Esophagus (tissue), 2 donors: ENCODE measurements at regions not wholly inside any gene's neighbourhood (a gene's known extent, or its start where the extent isn't known, plus 50 kb on each side); places are given as distances from the start of the nearest gene placed in this dataset.
"Not testable (repeated sequence)": the region's sequence is repeated elsewhere in the genome, so short reads cannot be mapped to it uniquely, and the experiment has no call there.

Source experiments
- H3K27ac ChIP-seq, 2 donors: one replicate each; pipeline ENCODE4 v1.5.1; 2013; ENCODE audit warnings: low read depth in 2 of 2, mild to moderate bottlenecking in 2 of 2, inconsistent platforms in 1 of 2, low read length in 1 of 2, moderate library complexity in 1 of 2
- H3K27me3 ChIP-seq, 2 donors: one replicate each; pipeline ENCODE4 v1.6.1; 2013; ENCODE audit warnings: low read length in 2 of 2, control low read depth in 1 of 2, mild to moderate bottlenecking in 1 of 2; ENCODE audit not compliant: insufficient read depth in 2 of 2, control insufficient read depth in 1 of 2
- H3K36me3 ChIP-seq, 2 donors: one replicate each; pipeline ENCODE4 v1.6.1; 2013; ENCODE audit warnings: low read length in 1 of 2; ENCODE audit not compliant: control insufficient read depth in 2 of 2, insufficient read depth in 2 of 2
- H3K4me1 ChIP-seq, 2 donors: one replicate each; pipeline ENCODE4 v1.6.1; 2013; ENCODE audit warnings: low read length in 1 of 2; ENCODE audit not compliant: control insufficient read depth in 2 of 2, insufficient read depth in 2 of 2
- H3K4me3 ChIP-seq, 2 donors: one replicate each; pipeline ENCODE4 v1.5.1; 2013; ENCODE audit warnings: low read length in 2 of 2, mild to moderate bottlenecking in 2 of 2, low read depth in 1 of 2, moderate library complexity in 1 of 2
- H3K9me3 ChIP-seq, 2 donors: one replicate each; pipeline ENCODE4 v1.6.1; 2013; ENCODE audit warnings: mild to moderate bottlenecking in 2 of 2, low read depth in 1 of 2, low read length in 1 of 2, moderate library complexity in 1 of 2; ENCODE audit not compliant: control insufficient read depth in 2 of 2, insufficient read depth in 1 of 2
- WGBS, 2 donors: extraction: QIAGEN DNeasy Blood & Tissue Kit; methylation state at CpG; one replicate each; pipeline ENCODE4 v1.1.7; 2013; 5-methylcytosine and 5-hydroxymethylcytosine counted together
- donor health status: healthy with polysubstance abuse.
- donor health status: Bipolar disorder and iron deficiency.

DNA sequence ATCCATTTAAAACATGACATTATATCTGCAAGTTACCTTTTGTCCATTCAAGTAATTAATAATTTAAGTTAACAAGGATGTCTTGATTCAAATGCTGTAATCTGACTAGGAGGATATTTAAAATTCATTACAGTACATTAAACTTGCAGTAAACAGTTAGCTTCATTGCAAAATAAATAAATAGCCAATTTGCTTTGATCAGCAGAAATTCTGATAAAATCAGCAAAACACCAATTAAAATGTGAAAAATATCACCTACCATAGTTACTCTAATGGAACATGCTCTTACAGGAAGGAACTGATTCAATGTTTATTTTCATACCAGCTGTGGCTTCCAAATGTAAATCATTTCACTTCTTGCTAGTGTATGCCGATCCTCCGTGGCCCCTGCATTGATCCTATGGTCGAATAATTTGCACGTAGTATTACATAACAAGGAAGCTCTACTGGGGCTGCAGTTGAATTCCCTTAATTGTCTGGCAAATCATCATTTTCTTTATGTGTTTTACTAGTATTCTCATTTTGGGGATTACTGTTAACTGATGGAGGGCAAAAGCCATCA is 150.7 kb downstream of the FOXB1 start:
- Histone ChIP-seq H3K4me1 (no peaks in the 10 kb centered on the region), H3K36me3 (no peaks in the 10 kb centered on the region), H3K4me3 (no peak overlapping the region), H3K27ac (no peak overlapping the region), H3K9me3 (no peaks in the 10 kb centered on the region), H3K27me3 (no peaks in the 10 kb centered on the region)
- WGBS, 2 donors: 31 to 41% methylated on average over 4 of the region's 4 CpGs

DNA sequence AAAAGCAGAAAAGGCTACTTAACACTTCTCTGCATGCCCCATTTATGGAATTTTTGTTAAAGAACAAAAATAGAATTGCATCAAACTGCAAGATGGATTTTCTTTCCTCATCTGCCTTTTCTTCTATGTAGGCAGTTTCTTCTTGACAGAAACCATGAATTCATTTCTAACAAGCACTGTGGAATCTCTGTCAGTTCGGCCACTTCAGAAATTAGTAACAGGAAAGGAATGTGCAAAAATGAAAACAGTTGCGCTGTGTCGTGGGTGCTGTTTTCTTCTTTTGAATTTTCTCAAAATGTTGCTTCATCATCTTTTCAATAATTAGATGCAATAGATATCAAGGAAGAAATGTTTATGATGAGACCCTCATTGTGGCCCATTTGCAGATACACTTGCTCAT is 151.6 kb downstream of the FOXB1 start:
- Histone ChIP-seq H3K4me1 (no peaks in the 10 kb centered on the region), H3K4me3 (no peak overlapping the region), H3K36me3 (no peaks in the 10 kb centered on the region), H3K27me3 (no peaks in the 10 kb centered on the region), H3K9me3 (no peaks in the 10 kb centered on the region), H3K27ac (no peak overlapping the region)
- 48 to 62% methylated on average over 3 of the region's 3 CpGs for WGBS, 2 donors

DNA sequence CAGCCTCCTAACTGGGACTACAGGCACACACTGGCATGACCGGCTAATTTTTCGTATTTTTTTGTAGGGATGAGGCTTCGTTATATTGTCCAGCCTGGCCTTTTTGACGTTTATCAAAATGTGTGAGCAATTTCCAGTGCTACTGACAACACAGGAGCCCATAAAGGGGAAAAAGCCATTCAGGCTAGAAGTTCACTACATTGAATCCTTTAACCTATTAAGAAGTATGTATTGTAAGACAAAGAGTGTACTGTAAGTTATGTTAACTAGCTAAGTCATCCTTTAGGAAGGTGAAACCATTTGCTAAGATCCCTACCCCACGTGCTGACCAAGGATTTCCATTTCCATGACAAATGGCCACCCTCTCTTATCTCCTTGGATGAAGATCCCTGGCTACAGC is 156.8 kb downstream of the FOXB1 start:
- Histone ChIP-seq H3K9me3 (no peaks in the 10 kb centered on the region), H3K4me1 (no peaks in the 10 kb centered on the region), H3K36me3 (no peaks in the 10 kb centered on the region), H3K27ac (no peak overlapping the region), H3K4me3 (no peak overlapping the region), H3K27me3 (no peaks in the 10 kb centered on the region)
- WGBS, 2 donors: 77% methylated on average over 5 of the region's 5 CpGs

DNA sequence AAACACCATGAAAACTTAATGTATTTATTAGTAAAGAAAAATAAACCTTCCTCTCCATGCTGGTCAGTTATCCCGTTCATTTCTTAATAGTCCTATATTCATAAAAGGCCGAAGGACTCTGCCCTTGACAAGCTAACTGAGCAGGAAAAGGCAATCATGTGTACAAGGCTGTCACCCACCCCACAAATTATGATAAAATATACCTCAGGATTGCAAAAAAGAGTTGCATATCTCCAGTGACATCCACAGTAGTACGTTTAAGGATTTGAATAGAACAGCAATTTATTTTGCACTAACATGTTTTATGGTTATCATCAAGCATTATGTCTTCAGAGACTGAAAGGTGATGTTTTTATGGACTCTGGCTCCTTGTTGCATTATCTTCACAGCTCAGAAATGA is 157.6 kb downstream of the FOXB1 start:
- H3K27me3 ChIP-seq: no peaks in the 10 kb centered on the region
- WGBS, 2 donors: 55 to 60% methylated on average over 3 of the region's 3 CpGs
- no peaks in the 10 kb centered on the region for H3K9me3 ChIP-seq
- H3K4me1 ChIP-seq: no peaks in the 10 kb centered on the region
- no peaks in the 10 kb centered on the region for H3K36me3 ChIP-seq
- no peak overlapping the region for H3K27ac ChIP-seq
- H3K4me3 ChIP-seq: no peak overlapping the region

DNA sequence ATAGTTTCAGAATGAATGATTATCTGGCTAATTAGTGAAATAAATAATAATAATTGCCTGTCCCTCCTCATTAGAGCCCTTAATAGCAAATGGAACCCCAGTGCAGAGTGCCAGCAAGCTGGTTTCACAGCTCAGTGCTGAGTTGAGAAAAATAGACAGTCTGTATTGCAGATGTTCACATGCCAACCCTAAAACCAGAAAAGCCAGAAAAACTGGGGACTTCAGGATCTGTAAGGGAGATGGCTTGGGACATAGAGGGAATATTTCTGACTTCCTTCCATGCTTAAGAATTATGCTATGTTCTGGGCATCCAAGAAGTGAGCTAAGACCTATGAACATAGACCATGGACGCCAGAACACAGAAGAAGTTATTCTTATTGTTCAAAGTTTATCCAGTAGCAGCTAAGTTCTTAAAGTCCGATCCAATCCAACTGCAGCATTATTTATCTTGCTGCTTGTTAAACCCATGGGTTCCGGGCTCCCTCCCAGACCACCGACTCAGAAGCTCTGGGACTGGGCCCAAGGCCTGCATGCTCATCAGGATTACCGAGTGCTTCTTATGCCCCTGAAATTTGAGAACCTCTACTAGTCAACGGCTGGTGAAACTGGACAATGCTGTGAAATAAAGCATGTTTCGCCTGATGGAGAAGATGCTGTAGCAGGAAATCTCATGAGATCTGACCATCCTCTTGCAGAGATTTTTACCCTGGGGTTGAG is 158.3 kb downstream of the FOXB1 start:
- Histone ChIP-seq H3K4me3 (no peak overlapping the region), H3K4me1 (no peaks in the 10 kb centered on the region), H3K27me3 (no peaks in the 10 kb centered on the region), H3K9me3 (no peaks in the 10 kb centered on the region), H3K36me3 (no peaks in the 10 kb centered on the region), H3K27ac (no peak overlapping the region)
- 64 to 67% methylated on average over 7 of the region's 7 CpGs for WGBS, 2 donors

DNA sequence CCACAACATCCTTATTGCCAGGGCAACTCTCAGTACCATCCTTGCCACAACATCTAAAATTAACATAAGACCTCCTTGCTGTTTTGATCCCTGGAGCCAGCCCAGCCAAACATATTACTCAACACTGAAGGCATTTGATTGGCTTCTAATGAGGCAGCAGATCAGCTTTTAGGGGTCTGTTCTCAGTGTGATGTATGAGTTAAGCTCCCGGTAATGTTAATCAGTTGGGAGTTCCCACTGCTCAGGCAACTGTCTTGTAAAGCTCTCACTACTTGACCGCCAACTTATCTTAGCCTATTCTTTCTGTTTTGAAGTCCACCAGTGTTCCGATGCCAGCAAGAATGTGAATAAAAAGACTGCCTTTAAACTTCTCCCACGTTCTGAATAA is 158.9 kb downstream of the FOXB1 start:
- no peak overlapping the region for H3K27ac ChIP-seq
- WGBS, 2 donors: 59 to 69% methylated on average over 4 of the region's 4 CpGs
- no peaks in the 10 kb centered on the region for H3K4me1 ChIP-seq
- H3K9me3 ChIP-seq: no peaks in the 10 kb centered on the region
- H3K4me3 ChIP-seq: no peak overlapping the region
- no peaks in the 10 kb centered on the region for H3K36me3 ChIP-seq
- no peaks in the 10 kb centered on the region for H3K27me3 ChIP-seq

DNA sequence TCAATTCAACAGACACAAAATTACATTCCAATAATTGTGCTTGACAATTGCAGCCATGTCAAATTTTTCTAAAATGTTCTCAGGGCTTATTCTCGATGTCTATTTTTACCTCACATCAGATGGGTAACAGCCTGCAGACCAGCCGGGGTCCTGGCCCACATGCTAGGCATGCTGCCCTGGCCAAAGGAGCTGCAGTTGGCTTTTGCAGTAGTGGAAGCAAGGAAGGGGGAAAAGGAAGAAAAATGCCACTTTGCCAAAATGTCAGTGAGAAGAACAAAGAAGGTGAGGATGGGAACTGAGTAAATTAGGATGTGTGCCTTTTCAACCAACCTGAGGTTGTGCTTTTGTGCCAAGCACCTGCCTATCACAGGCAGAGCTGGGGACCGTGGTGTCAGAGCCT is 161.0 kb downstream of the FOXB1 start:
- WGBS, 2 donors: 80 to 82% methylated on average over 3 of the region's 3 CpGs
- Histone ChIP-seq H3K36me3 (no peaks in the 10 kb centered on the region), H3K4me3 (no peak overlapping the region), H3K4me1 (no peaks in the 10 kb centered on the region), H3K27me3 (no peaks in the 10 kb centered on the region), H3K27ac (no peak overlapping the region), H3K9me3 (no peaks in the 10 kb centered on the region)

DNA sequence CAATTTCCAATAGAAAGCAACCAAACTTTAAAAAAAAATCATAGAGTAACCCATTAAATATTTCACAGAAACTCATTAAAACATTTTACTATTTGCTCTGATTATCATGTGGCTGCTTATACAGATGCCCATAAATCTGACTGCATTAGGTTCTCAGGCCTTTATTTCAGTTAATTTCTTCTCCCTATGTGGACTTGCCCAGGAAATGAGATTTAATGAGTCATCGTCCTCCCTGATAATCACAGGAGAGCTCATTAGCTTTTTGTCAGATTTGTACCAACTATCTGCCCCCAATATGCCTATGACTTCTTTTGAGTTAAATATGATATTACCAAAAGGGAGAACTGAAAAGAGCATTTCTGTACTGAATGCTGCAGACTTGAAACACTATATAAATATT is 168.0 kb downstream of the FOXB1 start:
- H3K27ac ChIP-seq: no peak overlapping the region
- no peaks in the 10 kb centered on the region for H3K9me3 ChIP-seq
- no peaks in the 10 kb centered on the region for H3K27me3 ChIP-seq
- H3K4me1 ChIP-seq: no peaks in the 10 kb centered on the region
- H3K4me3 ChIP-seq: no peak overlapping the region
- 48 to 62% methylated on average over 1 of the region's 1 CpG for WGBS, 2 donors
- no peaks in the 10 kb centered on the region for H3K36me3 ChIP-seq

DNA sequence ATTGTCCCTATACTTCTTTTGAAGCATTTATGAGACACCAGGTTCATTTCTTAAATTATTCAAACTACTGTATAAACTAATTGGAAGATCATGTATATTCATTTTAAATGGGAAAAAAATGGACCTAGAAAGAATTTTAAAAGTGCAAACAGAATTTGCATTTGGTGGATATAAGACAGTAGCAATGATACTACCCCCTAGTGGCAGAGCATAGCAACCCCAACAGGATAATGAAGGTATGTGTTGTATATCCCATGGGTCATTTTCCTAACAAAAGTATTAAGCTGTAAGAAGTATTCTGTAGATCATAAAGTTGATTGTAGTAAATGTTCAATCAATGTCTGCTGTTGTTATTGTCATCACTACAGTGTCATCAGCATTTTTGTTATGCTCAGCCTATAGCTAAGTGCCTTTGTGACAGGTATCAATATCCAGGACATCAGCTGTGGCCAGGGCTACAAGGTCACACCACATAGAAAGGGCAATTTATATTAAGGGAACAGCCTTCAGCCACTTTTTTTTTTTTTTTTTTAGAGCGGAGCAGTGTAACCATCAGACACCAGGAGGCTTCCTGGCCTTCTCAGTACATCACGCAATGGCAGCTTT is 175.8 kb downstream of the FOXB1 start:
- Histone ChIP-seq H3K27me3 (no peaks in the 10 kb centered on the region), H3K4me1 (no peaks in the 10 kb centered on the region), H3K9me3 (no peaks in the 10 kb centered on the region), H3K36me3 (no peaks in the 10 kb centered on the region), H3K4me3 (no peak overlapping the region), H3K27ac (no peak overlapping the region)
- WGBS, 2 donors: 63 to 64% methylated on average over 2 of the region's 2 CpGs

DNA sequence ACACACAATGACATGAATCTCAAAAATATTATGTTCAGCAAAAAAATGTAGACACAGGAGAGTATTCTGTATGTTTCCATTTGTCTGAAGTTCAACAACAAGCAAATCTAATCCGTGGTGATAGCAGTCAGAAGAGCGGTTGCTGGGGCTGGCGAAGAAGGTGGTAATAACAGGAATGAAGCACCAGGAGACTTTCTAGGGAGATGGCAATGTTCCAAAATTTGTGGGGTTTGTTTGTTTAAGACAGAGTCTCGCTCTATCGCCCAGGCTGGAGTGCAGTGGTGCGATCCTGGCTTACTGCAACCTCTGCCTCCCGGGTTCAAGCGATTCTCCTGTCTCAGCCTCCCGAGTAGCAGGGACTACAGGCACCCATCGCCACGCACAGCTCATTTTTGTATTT is 177.8 kb downstream of the FOXB1 start:
- 85 to 89% methylated on average over 11 of the region's 11 CpGs for WGBS, 2 donors
- H3K4me1 ChIP-seq, H3K4me3 ChIP-seq, H3K9me3 ChIP-seq, H3K36me3 ChIP-seq, H3K27ac ChIP-seq, H3K27me3 ChIP-seq: not testable (repeated sequence)
